ENCODE measurements at regions not wholly inside any gene's neighbourhood (a gene's known extent, or its start where the extent isn't known, plus 50 kb on each side); places are given as distances from the start of the nearest gene placed in this dataset.

DNA sequence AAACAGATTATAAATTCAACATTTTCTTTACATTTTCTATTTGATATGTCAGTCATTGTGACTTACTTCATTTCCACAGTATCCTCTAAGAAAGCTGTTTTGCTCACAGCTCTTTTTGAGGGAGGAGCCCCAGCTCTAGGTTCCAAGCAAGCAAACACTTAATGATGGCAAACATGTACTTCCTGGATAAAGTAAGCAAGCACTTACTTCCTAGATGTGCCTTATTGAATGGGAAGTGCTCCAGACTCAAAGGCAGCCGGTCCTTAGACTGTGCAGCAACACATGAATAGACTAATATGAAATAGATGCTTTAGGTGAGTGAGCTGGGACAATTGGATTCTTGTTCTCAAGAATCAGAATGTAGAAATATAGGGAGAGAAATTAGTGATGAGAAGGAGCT lies 2149.8 kb upstream of the PIK3C3 start:
- H2BK12ac ChIP-seq (ENCODE audit: low read depth, low read length) = no peak overlapping the region
- H3K4me2 ChIP-seq (ENCODE audit: insufficient read depth in 1 of 2, low read depth in 2 of 2, low read length in 2 of 2) = no peak overlapping the region
- H3K9ac ChIP-seq (replicated peaks in 1 of 4; ENCODE audit: extremely low read depth in 1 of 4, low read depth in 3 of 4, low read length in 3 of 4) = no peak overlapping the region
- 79% methylated on average over 1 of the region's 1 CpG; no CpG with 5 or more reads in 1 of the 2 experiments for WGBS, 2 experiments (ENCODE audit: extremely low coverage in 1 of 2, insufficient coverage in 1 of 2, insufficient read length in 1 of 2, insufficient replicate concordance in 2 of 2, low coverage in 1 of 2, low lambda C conversion rate in 2 of 2, missing lambda C conversion rate in 1 of 2)
- POLR2A ChIA-PET (ENCODE audit: partially characterized antibody) = no interaction called here
- no peaks in the 10 kb centered on the region for H3K27me3 ChIP-seq (replicated peaks in 1 of 4; ENCODE audit: control insufficient read depth in 3 of 4, extremely low read depth in 1 of 4, insufficient read depth in 3 of 4, low read length in 3 of 4)
- no peak overlapping the region for H3K14ac ChIP-seq (ENCODE audit: insufficient read length)
- peaks cover 21 to 22% of the 10 kb centered on the region in 2 experiments for H3K9me3 ChIP-seq (ENCODE audit: insufficient read depth in 2 of 2, low read depth in 1 of 2, low read length in 1 of 2)
- no peak overlapping the region for H3K56ac ChIP-seq (replicated peaks; ENCODE audit: insufficient read length, low read depth, low read length)
- no peak overlapping the region for H3K27ac ChIP-seq (ENCODE audit: low read depth, low read length)
- DNase-seq (ENCODE audit: low read depth in 1 of 2, low spot score in 2 of 2) = no peak
- no peaks in the 10 kb centered on the region for H3K23me2 ChIP-seq (ENCODE audit: low read depth, low read length)
- no peak overlapping the region for H3K23ac ChIP-seq (ENCODE audit: insufficient read length)
- H2BK5ac ChIP-seq (ENCODE audit: low read depth, low read length) = no peak overlapping the region
- H2BK20ac ChIP-seq (ENCODE audit: low read length) = no peak overlapping the region
- no peak for TF ChIP-seq SP1 (IDR thresholded peaks at IDR 0.05; ENCODE audit: low read depth, low read length)
- no peak for TF ChIP-seq CEBPB (IDR thresholded peaks at IDR 0.05; ENCODE audit: low read depth, low read length)
- TF ChIP-seq BACH1 (IDR thresholded peaks at IDR 0.05; ENCODE audit: low read length) = no peak
- TF ChIP-seq EP300 (IDR thresholded peaks at IDR 0.05; ENCODE audit: borderline replicate concordance in 1 of 2, low read depth in 2 of 2, low read length in 2 of 2) = no peak
- TF ChIP-seq CHD2 (IDR thresholded peaks at IDR 0.05; ENCODE audit: low read length) = no peak
- TF ChIP-seq JUN (IDR thresholded peaks at IDR 0.05; ENCODE audit: low read depth, low read length) = no peak
- TF ChIP-seq YY1 (IDR thresholded peaks at IDR 0.05; ENCODE audit: low read depth, low read length) = no peak
- TF ChIP-seq EGR1 (IDR thresholded peaks at IDR 0.05; ENCODE audit: borderline replicate concordance, low read depth, low read length) = no peak
- no peak for TF ChIP-seq SIN3A (conservative IDR thresholded peaks at IDR 0.05 in 1 of 2, IDR thresholded peaks at IDR 0.05 in 1 of 2; ENCODE audit: low read depth in 1 of 2, low read length in 2 of 2)
- no peak overlapping the region for H2BK15ac ChIP-seq (ENCODE audit: low read length)
- H4K5ac ChIP-seq (ENCODE audit: insufficient read length, low read depth, low read length) = no peak overlapping the region
- no peaks in the 10 kb centered on the region for H3K79me1 ChIP-seq (ENCODE audit: low read depth, low read length)
- H2AFZ ChIP-seq (ENCODE audit: low read length) = no peak overlapping the region
- no peak for FAIRE-seq
- H3K4me3 ChIP-seq (ENCODE audit: extremely low read depth in 1 of 4, insufficient read depth in 2 of 4, low read depth in 3 of 4, low read length in 4 of 4) = no peak overlapping the region
- peaks cover 0 to 3% (median 0%) of the 10 kb centered on the region in 4 experiments; a peak in 2 of 8 replicates for H3K36me3 ChIP-seq (ENCODE audit: control insufficient read depth in 2 of 4, insufficient read depth in 4 of 4, low read length in 3 of 4)
- no peak overlapping the region for H4K91ac ChIP-seq (replicated peaks; ENCODE audit: insufficient read length, low read length)
- no peak overlapping the region for H2BK120ac ChIP-seq (replicated peaks; ENCODE audit: low read depth, low read length)
- no peak overlapping the region for H3K4ac ChIP-seq (replicated peaks; ENCODE audit: insufficient read length, low read depth, low read length)
- H2AK5ac ChIP-seq (ENCODE audit: low read depth, low read length) = no peak overlapping the region
- H3K79me2 ChIP-seq (ENCODE audit: control insufficient read depth in 1 of 2, insufficient read depth in 2 of 2, low read length in 2 of 2) = no peaks in the 10 kb centered on the region; a peak in 1 of 4 replicates
- CTCF ChIA-PET (ENCODE audit: partially characterized antibody) = interaction anchor here (1.7 kb wide), 1 partner anchor 16 kb away, joined by 5 read pairs; no protein-coding TSS in a partner anchor
- H4K8ac ChIP-seq (ENCODE audit: extremely low read depth, insufficient read depth, low read length) = no peak overlapping the region
- no peaks in the 10 kb centered on the region for H4K20me1 ChIP-seq (replicated peaks in 1 of 2; ENCODE audit: control insufficient read depth in 1 of 2, insufficient read depth in 2 of 2, low read length in 2 of 2)
- no peak overlapping the region for H3K18ac ChIP-seq (ENCODE audit: extremely low read depth, low read length)
- no peaks in the 10 kb centered on the region for H3K4me1 ChIP-seq (replicated peaks in 1 of 4; ENCODE audit: control insufficient read depth in 3 of 4, insufficient read depth in 4 of 4, low read length in 3 of 4)

All from H1 (cell line).